ENCODE measurements at regions not wholly inside any gene's neighbourhood (a gene's known extent, or its start where the extent isn't known, plus 50 kb on each side); places are given as distances from the start of the nearest gene placed in this dataset.

DNA sequence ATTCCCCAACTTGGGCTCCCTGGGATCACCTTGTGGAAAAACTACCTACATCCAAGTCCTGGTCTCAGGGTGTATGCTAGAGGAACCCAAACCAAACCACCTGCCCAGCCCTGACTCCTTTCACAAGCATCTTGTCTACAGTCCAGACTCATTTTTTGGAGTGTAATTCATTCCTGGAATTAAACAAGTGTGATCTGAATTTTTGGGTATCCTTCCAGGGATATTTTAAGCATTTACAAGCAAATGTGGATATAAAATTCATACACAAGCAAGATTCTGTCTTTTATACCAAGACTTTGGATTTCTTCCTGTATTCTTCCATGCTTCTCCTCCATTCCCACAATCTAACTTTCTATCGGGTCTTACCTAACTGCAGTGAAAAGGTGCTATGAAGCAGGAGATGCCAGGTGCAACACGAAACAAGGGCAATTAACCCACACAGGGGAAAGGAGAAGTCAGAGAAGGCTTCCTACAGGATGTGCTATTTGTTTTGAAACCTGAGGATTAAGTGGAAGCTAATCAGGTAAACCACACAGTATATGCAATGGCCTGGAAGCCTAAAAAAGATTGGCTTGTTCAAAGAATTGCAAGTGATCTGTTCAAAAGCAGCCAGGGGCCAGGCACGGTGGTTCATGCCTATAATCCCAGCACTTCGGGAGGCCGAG is 417.2 kb upstream of the C16orf82 start:
- no peaks in the 10 kb centered on the region for H3K36me3 ChIP-seq (ENCODE audit: control insufficient read depth in 1 of 2, insufficient read depth in 2 of 2, low read length in 2 of 2)
- ATAC-seq, result no peak
- ChIA-PET POLR2A (no interaction called here), RAD21 (ENCODE audit: low non-redundant PET in 1 of 2, low total read pairs in 2 of 2, uncharacterized antibody in 2 of 2, unreplicated experiment in 2 of 2) (no interaction called here), CTCF (no interaction called here)
- no peaks in the 10 kb centered on the region for H3K79me2 ChIP-seq (ENCODE audit: insufficient read depth, low read length)
- no peaks in the 10 kb centered on the region for H3K27me3 ChIP-seq (ENCODE audit: insufficient read depth, low read length)
- no peak overlapping the region for H3K4me2 ChIP-seq (ENCODE audit: low read length)
- intact Hi-C loops (cut with micrococcal nuclease), result no loop called here
- no peak overlapping the region for H3K27ac ChIP-seq (ENCODE audit: low read depth, low read length)
- no TSS peak for BruUV-seq (replicated peaks)
- H2AFZ ChIP-seq (ENCODE audit: low read depth, low read length, poor library complexity, severe bottlenecking), result no peak overlapping the region
- no peaks in the 10 kb centered on the region for H3K4me1 ChIP-seq (ENCODE audit: control insufficient read depth in 1 of 2, insufficient read depth in 2 of 2, low read length in 2 of 2)
- H3K4me3 ChIP-seq (replicated peaks in 1 of 2; ENCODE audit: low read depth in 1 of 2, low read length in 2 of 2), result no peak overlapping the region
- H3K9me3 ChIP-seq (ENCODE audit: control insufficient read depth in 1 of 2, insufficient read depth in 1 of 2, low read depth in 1 of 2, low read length in 2 of 2), result no peaks in the 10 kb centered on the region; a peak in 1 of 4 replicates
- no peaks in the 10 kb centered on the region for H3K9me2 ChIP-seq (ENCODE audit: insufficient read depth)
- H3K9ac ChIP-seq (ENCODE audit: low read length), result no peak overlapping the region
- no peak for DNase-seq (ENCODE audit: low read depth, low spot score)
- TF ChIP-seq EGR1 (IDR thresholded peaks at IDR 0.05; ENCODE audit: low read depth) (no peak), ZFX (IDR thresholded peaks at IDR 0.05) (no peak), SIN3A (IDR thresholded peaks at IDR 0.05; ENCODE audit: low read depth) (no peak), CEBPB (IDR thresholded peaks at IDR 0.05; ENCODE audit: low read depth) (no peak), EZH2 (IDR thresholded peaks at IDR 0.05) (no peak), EZH2phosphoT487 (IDR thresholded peaks at IDR 0.05; ENCODE audit: borderline replicate concordance) (no peak), POLR2AphosphoS5 (IDR thresholded peaks at IDR 0.05; ENCODE audit: low read depth, low read length) (no peak)
- TF ChIP-seq, protein P1, sequence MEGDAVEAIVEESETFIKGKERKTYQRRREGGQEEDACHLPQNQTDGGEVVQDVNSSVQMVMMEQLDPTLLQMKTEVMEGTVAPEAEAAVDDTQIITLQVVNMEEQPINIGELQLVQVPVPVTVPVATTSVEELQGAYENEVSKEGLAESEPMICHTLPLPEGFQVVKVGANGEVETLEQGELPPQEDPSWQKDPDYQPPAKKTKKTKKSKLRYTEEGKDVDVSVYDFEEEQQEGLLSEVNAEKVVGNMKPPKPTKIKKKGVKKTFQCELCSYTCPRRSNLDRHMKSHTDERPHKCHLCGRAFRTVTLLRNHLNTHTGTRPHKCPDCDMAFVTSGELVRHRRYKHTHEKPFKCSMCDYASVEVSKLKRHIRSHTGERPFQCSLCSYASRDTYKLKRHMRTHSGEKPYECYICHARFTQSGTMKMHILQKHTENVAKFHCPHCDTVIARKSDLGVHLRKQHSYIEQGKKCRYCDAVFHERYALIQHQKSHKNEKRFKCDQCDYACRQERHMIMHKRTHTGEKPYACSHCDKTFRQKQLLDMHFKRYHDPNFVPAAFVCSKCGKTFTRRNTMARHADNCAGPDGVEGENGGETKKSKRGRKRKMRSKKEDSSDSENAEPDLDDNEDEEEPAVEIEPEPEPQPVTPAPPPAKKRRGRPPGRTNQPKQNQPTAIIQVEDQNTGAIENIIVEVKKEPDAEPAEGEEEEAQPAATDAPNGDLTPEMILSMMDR (IDR thresholded peaks at IDR 0.05 in 2 of 3, conservative IDR thresholded peaks at IDR 0.05 in 1 of 3; ENCODE audit: borderline replicate concordance in 1 of 3, insufficient read depth in 1 of 3, low read depth in 2 of 3, low read length in 2 of 3), result no peak
- TF ChIP-seq, protein P2, sequence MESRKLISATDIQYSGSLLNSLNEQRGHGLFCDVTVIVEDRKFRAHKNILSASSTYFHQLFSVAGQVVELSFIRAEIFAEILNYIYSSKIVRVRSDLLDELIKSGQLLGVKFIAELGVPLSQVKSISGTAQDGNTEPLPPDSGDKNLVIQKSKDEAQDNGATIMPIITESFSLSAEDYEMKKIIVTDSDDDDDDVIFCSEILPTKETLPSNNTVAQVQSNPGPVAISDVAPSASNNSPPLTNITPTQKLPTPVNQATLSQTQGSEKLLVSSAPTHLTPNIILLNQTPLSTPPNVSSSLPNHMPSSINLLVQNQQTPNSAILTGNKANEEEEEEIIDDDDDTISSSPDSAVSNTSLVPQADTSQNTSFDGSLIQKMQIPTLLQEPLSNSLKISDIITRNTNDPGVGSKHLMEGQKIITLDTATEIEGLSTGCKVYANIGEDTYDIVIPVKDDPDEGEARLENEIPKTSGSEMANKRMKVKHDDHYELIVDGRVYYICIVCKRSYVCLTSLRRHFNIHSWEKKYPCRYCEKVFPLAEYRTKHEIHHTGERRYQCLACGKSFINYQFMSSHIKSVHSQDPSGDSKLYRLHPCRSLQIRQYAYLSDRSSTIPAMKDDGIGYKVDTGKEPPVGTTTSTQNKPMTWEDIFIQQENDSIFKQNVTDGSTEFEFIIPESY (IDR thresholded peaks at IDR 0.05; ENCODE audit: extremely low read depth, insufficient replicate concordance, low read length), result no peak
- no peaks in the 10 kb centered on the region for H4K20me1 ChIP-seq (ENCODE audit: insufficient read depth)
